Dermis blood vessel endothelial cell (primary cell): ENCODE measurements at regions not wholly inside any gene's neighbourhood (a gene's known extent, or its start where the extent isn't known, plus 50 kb on each side); places are given as distances from the start of the nearest gene placed in this dataset.

ENCODE experiments used
- DNase-seq: peaks from one replicate; pipeline ENCODE4 v3.0.0; 2010

- no peak for DNase-seq
Observed at GRCh38 chr1:38569932-38570656, 289.5 kb downstream of the RRAGC start.

GRCh38 chr1:38568061-38568857 is 291.3 kb downstream of the RRAGC start:
- DNase-seq = no peak

GRCh38 chr1:38567401-38567800 is 292.2 kb downstream of the RRAGC start:
- no peak for DNase-seq

GRCh38 chr1:38565020-38565491 is 294.5 kb downstream of the RRAGC start:
- no peak for DNase-seq

- DNase-seq = no peak
Observed at GRCh38 chr1:38563942-38564735, 295.4 kb downstream of the RRAGC start.

GRCh38 chr1:38561725-38562124 is 297.8 kb downstream of the RRAGC start:
- DNase-seq = no peak

- no peak for DNase-seq
Observed at GRCh38 chr1:38561110-38561509, 298.5 kb downstream of the RRAGC start.

- DNase-seq = no peak
Observed at GRCh38 chr1:38560457-38560856, 299.1 kb downstream of the RRAGC start.

GRCh38 chr1:38559446-38560165 is 300.0 kb downstream of the RRAGC start:
- DNase-seq = no peak

- no peak for DNase-seq
Observed at GRCh38 chr1:38558500-38559445, 300.8 kb downstream of the RRAGC start.

GRCh38 chr1:38558055-38558454 is 301.5 kb downstream of the RRAGC start:
- DNase-seq = no peak

GRCh38 chr1:38555594-38555993 is 304.0 kb downstream of the RRAGC start:
- DNase-seq = no peak

GRCh38 chr1:38555130-38555529 is 304.4 kb downstream of the RRAGC start:
- DNase-seq = no peak

- DNase-seq = no peak
Observed at GRCh38 chr1:38551318-38552307, 308.0 kb downstream of the RRAGC start.

GRCh38 chr1:38549191-38549590 is 310.4 kb downstream of the RRAGC start:
- no peak for DNase-seq

GRCh38 chr1:38547321-38547720 is 312.3 kb downstream of the RRAGC start:
- no peak for DNase-seq

- DNase-seq = no peak
Observed at GRCh38 chr1:38546636-38547035, 312.9 kb downstream of the RRAGC start.

GRCh38 chr1:38541223-38541622 is 318.3 kb downstream of the RRAGC start:
- no peak for DNase-seq

GRCh38 chr1:38539931-38540330 is 319.6 kb downstream of the RRAGC start:
- DNase-seq = no peak

- no peak for DNase-seq
Observed at GRCh38 chr1:38538834-38539233, 320.7 kb downstream of the RRAGC start.
